ENCODE measurements at regions not wholly inside any gene's neighbourhood (a gene's known extent, or its start where the extent isn't known, plus 50 kb on each side); places are given as distances from the start of the nearest gene placed in this dataset.

- TF ChIP-seq CTCF (conservative IDR thresholded peaks at IDR 0.05; ENCODE audit: low read length) (no peak), EZH2phosphoT487 (IDR thresholded peaks at IDR 0.05; ENCODE audit: borderline replicate concordance, low read depth, low read length) (no peak)
These were observed 417.8 kb downstream of the ARL4A start for GRCh38 chr7:13105209-13105608.

All from OCI-LY7 (cell line).